ENCODE measurements at regions not wholly inside any gene's neighbourhood (a gene's known extent, or its start where the extent isn't known, plus 50 kb on each side); places are given as distances from the start of the nearest gene placed in this dataset.

GRCh38 chr6:100271202-100271601 is 193.5 kb downstream of the SIM1 start:
- TF ChIP-seq TAF1 (IDR thresholded peaks at IDR 0.05; ENCODE audit: borderline replicate concordance, insufficient read depth, low read length) (no peak), POLR2AphosphoS5 (IDR thresholded peaks at IDR 0.05; ENCODE audit: low read depth, low read length) (no peak), REST (IDR thresholded peaks at IDR 0.05; ENCODE audit: insufficient read depth in 1 of 2, low read depth in 2 of 2, low read length in 2 of 2) (no peak)
